Activated effector memory CD4-positive, alpha-beta T cell treated with anti-CD3 and anti-CD28 coated beads, Interleukin-2, amount 50 U/mL, for 16 hours (primary cell): ENCODE measurements at regions not wholly inside any gene's neighbourhood (a gene's known extent, or its start where the extent isn't known, plus 50 kb on each side); places are given as distances from the start of the nearest gene placed in this dataset.

ENCODE experiments used
- DNase-seq: peaks from one replicate; pipeline ENCODE4 v3.0.0-alpha.2; 2020

DNA sequence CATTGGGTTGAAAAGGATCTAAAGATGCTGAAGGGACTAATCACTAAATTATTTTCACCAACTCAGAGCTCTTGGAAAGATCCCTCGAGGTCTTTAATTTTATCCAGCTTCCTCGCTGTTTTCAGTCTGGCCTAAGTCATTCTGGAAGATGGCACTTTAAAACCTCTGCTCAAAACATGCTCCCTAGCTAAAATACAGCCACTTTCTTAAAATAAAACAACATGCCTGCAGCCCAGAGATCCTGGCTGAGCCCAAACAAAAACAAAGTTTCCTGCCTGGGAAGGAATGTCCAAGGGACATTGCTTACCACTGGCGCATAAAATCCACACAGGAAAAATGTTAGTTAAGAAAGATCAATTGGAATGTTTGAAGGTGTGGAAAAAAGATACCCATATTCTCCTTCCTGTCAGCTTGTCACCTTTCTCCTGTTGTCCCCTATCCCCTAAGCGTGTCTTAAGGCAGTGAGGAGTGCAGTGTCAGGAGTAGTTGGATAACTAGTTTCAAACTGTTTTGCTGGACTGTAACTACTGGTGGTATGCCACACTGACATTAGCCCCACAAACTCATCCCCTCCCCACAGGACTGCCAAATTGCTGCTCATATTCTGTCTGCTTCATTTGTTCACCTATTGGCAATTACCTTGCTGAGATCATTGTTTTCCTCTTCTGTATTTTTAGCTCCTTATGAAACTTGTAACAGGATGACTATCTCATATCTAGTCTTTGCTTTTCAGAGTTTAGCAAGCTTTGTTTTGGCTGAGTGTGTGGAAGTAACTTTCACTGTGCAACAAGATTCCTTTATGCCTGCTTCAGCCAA lies 108.3 kb upstream of the SESN3 start:
- no peak for DNase-seq

GRCh38 chr11:95338430-95338991 lies 107.5 kb upstream of the SESN3 start:
- no peak for DNase-seq

DNA sequence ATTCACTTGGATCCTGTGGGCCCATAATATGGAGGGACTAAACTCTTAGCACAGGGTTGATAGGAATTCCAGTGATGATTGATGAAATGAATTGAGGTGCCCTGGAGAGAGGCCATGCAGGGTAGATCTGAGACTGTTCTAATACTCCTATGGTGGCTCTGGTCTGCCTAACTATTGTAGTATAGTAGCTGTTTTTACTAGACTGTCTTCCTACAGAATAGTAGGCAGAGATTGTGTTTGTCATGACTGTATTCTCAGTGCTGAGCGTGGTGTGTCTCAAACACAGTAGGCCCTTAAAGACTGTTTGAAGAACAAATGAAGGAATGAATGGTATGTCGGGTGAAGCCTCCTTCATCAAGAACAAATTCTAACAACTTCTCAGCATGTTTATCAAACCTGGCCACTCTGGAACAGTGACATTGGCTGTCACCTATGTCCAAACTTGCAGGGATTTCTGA lies 107.0 kb upstream of the SESN3 start:
- no peak for DNase-seq

GRCh38 chr11:95337175-95337957 lies 106.4 kb upstream of the SESN3 start:
- peak; percentile 74 for DNase-seq

DNA sequence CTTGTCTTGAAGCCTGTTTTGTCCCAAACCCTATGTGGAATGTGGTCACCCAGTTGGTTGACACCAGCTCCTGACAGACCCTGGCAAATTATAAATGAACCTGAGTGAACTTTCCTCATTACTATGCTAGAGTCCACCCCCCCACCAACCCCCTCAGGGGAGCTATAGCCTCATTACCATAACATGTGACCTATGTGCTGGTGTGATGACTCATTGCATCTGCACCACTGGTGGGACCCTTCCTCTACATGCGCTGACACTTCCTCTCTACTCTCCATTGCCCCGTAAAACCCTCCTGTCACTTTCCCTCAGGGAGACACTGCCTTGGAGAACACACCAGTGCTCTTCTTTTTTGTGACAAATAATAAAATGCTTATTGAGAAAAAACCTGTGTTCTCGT lies 105.0 kb upstream of the SESN3 start:
- no peak for DNase-seq

- DNase-seq, result no peak
Observed at GRCh38 chr11:95331161-95331560, 100.2 kb upstream of the SESN3 start.

DNA sequence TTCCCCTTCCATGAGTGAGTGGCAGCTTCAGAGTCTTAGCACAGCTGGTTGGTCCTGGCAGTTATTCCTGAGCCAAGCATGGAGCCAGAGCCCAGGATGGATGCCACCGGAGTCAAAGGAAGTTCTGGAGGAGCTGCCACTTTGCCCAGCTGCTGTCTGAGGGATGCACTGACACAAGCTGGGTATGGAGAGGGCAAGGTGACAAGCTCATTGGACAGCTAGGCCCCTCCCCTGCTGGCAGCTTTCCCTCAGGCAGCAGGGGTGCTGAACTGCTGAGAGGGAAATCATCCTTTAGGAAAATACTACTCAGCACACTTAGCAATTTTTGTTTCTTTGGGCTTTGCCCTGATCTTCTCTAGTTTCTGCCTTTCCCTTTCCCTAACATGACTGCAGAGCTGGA lies 99.3 kb upstream of the SESN3 start:
- DNase-seq, result no peak

- no peak for DNase-seq
Observed at GRCh38 chr11:95327273-95327948, 96.4 kb upstream of the SESN3 start.

- no peak for DNase-seq
Observed at GRCh38 chr11:95325777-95326258, 94.8 kb upstream of the SESN3 start.

GRCh38 chr11:95324826-95325225 lies 93.8 kb upstream of the SESN3 start:
- DNase-seq, result no peak

DNA sequence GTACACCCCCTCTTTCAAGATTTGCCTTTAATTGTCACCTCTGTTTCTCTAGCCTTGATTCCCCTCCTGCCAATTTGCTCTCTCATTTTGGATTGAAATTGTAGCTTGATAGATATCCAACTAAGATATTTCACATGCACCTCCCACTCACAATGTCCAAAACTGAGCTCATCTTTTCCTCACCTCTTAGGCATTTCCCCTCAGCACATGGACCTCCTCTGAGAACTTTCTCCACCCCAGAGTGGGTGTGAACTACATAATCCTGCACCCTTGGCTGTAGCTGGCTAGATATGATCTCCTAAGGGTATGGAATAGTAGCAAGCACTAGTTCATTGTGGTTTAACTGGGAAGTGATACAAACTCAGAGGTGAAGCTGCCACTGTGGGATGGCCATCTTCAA lies 91.5 kb upstream of the SESN3 start:
- DNase-seq, result no peak

- DNase-seq, result no peak
Observed at GRCh38 chr11:95318498-95318897, 87.5 kb upstream of the SESN3 start.

- no peak for DNase-seq
Observed at GRCh38 chr11:95308512-95309035, 77.6 kb upstream of the SESN3 start.

- DNase-seq, result no peak
Observed at GRCh38 chr11:95307286-95307685, 76.3 kb upstream of the SESN3 start.

DNA sequence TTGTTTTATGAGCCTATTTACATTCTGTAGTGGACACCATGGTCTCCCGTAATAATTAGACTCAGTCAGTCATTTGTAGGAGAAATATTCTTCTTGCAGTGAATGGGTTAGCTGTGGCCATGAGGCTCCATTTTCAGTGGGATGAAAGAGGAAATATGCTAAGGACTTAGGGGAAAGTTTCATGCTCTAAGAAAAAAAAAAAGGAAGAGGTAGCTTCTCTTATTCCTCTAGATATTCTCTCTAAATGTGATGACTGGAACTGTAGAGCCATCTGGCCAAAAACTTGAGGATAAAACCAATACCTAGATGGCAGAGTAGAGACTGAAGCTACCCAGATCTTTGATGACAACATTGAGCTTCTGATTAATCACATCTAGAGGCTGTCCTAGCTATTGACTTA lies 75.8 kb upstream of the SESN3 start:
- DNase-seq, result no peak

GRCh38 chr11:95306123-95306522 lies 75.1 kb upstream of the SESN3 start:
- DNase-seq, result no peak

GRCh38 chr11:95305705-95306104 lies 74.7 kb upstream of the SESN3 start:
- DNase-seq, result no peak

DNA sequence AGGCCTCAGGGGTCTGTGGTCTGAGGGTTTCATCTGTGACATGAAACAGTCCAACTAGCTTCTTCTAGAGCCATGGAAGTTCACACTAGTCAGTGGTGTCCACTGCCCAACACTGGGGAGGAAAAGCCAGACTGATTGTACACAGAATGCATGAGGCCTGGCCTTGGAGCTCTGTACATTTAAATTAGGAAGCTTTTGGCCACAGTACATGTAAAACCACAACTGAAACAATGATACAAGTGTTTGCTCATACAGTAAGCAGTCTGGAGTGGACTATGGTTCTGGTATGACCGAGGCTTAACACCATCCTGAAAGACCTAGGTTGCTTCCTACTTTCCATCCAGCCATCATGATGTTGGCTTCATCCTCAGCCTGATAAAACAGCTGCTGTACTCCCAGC lies 73.8 kb upstream of the SESN3 start:
- no peak for DNase-seq

DNA sequence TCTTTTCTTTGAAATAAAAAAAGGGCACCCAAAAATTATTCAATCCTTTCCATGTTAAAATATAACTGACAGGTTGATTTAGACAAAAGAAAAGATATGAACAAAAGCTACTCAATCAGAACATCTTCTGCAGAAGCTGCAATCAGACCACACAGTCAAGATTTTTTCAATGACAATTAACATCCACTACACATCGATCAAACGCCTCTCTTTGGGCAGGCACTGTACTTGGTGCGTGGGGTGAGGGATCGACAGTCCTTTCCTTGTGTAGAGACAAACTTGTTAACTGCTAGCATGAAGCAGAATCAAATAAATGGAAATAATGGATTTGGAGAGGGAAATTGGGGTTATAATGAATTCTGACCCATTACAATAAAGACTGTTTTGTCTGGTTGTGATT lies 71.2 kb upstream of the SESN3 start:
- no peak for DNase-seq

DNA sequence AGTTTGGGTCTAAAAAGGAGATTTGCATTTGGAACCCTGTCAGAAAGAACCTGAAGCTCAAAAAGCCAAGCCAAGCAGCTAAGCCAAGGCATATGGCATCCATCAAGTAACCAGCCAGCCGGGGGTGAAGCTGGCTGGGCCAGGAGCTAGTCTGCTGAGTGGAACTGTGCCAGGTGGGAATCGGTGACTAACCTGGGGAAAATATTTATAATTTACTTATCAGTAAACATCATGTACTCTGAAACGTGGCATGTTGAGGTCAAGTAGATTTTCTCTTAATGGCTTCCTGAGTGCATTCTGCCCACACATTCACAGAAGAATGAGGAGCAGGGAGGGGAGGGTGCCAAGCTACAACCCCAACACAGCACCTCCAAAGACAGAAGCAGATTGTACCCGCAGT lies 70.5 kb upstream of the SESN3 start:
- no peak for DNase-seq

DNA sequence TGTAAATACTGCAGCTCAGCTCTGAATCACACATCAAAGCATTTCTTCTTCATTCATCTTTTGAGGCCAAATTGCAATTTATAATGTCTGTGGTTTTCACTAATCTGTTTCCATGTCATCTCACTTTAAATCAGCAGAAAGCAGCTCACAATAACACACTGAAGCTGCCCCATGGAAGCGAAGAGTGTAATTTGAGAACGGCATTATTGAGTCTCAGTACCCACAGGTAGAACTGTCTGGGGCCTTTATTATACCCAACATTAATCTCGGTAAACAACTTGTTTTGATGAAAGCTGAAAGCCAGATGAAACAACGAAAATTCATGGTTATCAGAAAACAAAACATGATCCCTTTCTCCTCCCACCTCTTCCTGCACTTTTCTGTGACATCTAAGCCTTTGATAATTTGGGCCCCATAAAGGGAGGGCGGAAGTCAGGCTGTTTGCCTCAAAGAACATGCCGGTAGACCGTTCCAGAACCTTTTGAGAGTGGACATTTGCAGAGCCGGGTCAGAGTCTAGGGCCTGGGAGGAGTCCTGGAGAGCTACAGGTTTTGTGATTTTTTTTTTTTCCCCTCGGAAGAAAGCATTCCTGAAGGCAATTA lies 68.2 kb upstream of the SESN3 start:
- DNase-seq, result no peak

DNA sequence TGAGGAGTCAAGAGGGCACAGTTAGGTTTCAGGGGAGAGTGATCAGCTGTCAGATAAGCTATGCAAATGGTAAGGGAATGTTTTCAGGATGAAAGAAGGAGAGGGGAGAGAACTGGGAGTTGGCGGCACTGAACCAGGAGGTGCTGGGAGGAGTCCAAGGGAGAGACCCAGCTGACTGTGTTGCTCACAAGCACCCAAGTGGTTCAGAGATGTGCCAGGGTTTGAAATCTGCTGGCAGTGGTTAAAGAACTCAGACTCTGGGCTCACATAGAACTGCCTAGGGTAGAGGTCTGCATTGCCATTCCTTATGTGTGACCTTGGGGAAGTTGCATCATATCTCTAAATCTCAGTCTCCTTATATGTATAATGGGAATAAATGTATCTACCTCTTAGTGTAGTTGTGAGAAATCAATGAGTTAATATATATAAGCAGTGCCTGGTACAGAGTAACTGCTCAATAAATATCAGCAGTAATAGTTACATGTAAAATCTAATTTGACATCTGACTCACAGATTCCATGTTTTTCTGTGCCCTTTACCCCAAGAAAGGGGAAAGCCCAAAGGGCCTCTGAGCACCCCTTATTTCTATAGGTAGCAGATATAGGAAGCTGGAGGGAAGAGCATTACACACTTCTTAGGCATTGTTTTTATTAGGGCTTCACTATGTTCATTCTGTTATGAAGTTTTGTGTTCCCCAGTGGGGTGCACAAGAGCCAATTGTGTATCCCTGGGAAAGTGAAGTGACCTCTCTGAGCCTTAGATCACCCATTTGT lies 66.9 kb upstream of the SESN3 start:
- no peak for DNase-seq
